ENCODE measurements at regions not wholly inside any gene's neighbourhood (a gene's known extent, or its start where the extent isn't known, plus 50 kb on each side); places are given as distances from the start of the nearest gene placed in this dataset.

- H3K4me1 Mint-ChIP-seq: no peaks in the 10 kb centered on the region; the same call in 2 of the 3 replicates
- Histone ChIP-seq H3K27ac (ENCODE audit: low read depth) (no peak overlapping the region), H3K4me1 (ENCODE audit: insufficient read depth) (no peaks in the 10 kb centered on the region), H3K27me3 (ENCODE audit: insufficient read depth) (no peaks in the 10 kb centered on the region), H3K4me3 (no peak overlapping the region), H3K79me2 (replicated peaks; ENCODE audit: insufficient read depth) (no peaks in the 10 kb centered on the region), H3K9me2 (ENCODE audit: insufficient read depth) (no peaks in the 10 kb centered on the region), H3K4me2 (no peak overlapping the region), H4K20me1 (replicated peaks; ENCODE audit: insufficient read depth) (no peaks in the 10 kb centered on the region), H2AFZ (no peak overlapping the region), H3F3A (replicated peaks; ENCODE audit: low read depth) (no peaks in the 10 kb centered on the region), H3K36me3 (ENCODE audit: insufficient read depth) (no peaks in the 10 kb centered on the region; the same call in none of the 2 replicates)
- ATAC-seq (no peak), DNase-seq (ENCODE audit: low spot score) (no peak)
- TF ChIP-seq JUNB (IDR thresholded peaks at IDR 0.05; ENCODE audit: unreplicated experiment) (no peak), ETS1 (IDR thresholded peaks at IDR 0.05) (no peak), POLR2AphosphoS5 (IDR thresholded peaks at IDR 0.05; ENCODE audit: low read depth) (no peak), ZNF331 (CRISPR knock-in tag; IDR thresholded peaks at IDR 0.05; ENCODE audit: low read depth) (no peak), NANOG (IDR thresholded peaks at IDR 0.05; ENCODE audit: borderline replicate concordance) (no peak)
- no peak overlapping the region for H3K4me3 Mint-ChIP-seq
- H3K27me3 Mint-ChIP-seq (ENCODE audit: insufficient read depth, low read depth, poor library complexity): peaks cover 3% of the 10 kb centered on the region
- H3K36me3 Mint-ChIP-seq (ENCODE audit: low read depth): no peaks in the 10 kb centered on the region; the same call in 2 of the 3 replicates
- peaks cover 14% of the 10 kb centered on the region for H3K9me3 Mint-ChIP-seq
- H3K27ac Mint-ChIP-seq: no peak overlapping the region
These were observed 491.3 kb downstream of the TMEM114 start for GRCh38 chr16:8098947-8099512.

GRCh38 chr16:8096211-8096610 is 494.1 kb downstream of the TMEM114 start:
- H3K27me3 ChIP-seq (ENCODE audit: insufficient read depth): no peaks in the 10 kb centered on the region
- Mint-ChIP-seq H3K4me3 (no peak overlapping the region), H3K9me3 (peaks cover 14% of the 10 kb centered on the region), H3K4me1 (no peaks in the 10 kb centered on the region; the same call in 2 of the 3 replicates), H3K36me3 (ENCODE audit: low read depth) (no peaks in the 10 kb centered on the region; the same call in 2 of the 3 replicates), H3K27me3 (ENCODE audit: insufficient read depth, low read depth, poor library complexity) (peaks cover 3% of the 10 kb centered on the region), H3K27ac (no peak overlapping the region)
- no peak overlapping the region for H2AFZ ChIP-seq
- H3K79me2 ChIP-seq (replicated peaks; ENCODE audit: insufficient read depth): no peaks in the 10 kb centered on the region
- no peaks in the 10 kb centered on the region for H3K4me1 ChIP-seq (ENCODE audit: insufficient read depth)
- DNase-seq (ENCODE audit: low spot score) (no peak), ATAC-seq (no peak)
- H3F3A ChIP-seq (replicated peaks; ENCODE audit: low read depth): no peaks in the 10 kb centered on the region
- H3K4me2 ChIP-seq: no peak overlapping the region
- H3K27ac ChIP-seq (ENCODE audit: low read depth): no peak overlapping the region
- H4K20me1 ChIP-seq (replicated peaks; ENCODE audit: insufficient read depth): no peaks in the 10 kb centered on the region
- H3K4me3 ChIP-seq: no peak overlapping the region
- no peaks in the 10 kb centered on the region; the same call in none of the 2 replicates for H3K36me3 ChIP-seq (ENCODE audit: insufficient read depth)
- H3K9me2 ChIP-seq (ENCODE audit: insufficient read depth): no peaks in the 10 kb centered on the region
- TF ChIP-seq JUNB (IDR thresholded peaks at IDR 0.05; ENCODE audit: unreplicated experiment): no peak
- TF ChIP-seq ZNF331 (CRISPR knock-in tag; IDR thresholded peaks at IDR 0.05; ENCODE audit: low read depth): no peak
- TF ChIP-seq POLR2AphosphoS5 (IDR thresholded peaks at IDR 0.05; ENCODE audit: low read depth): no peak
- no peak for TF ChIP-seq STAT1 (IDR thresholded peaks at IDR 0.05; ENCODE audit: unreplicated experiment)
- no peak for TF ChIP-seq CREB1 (CRISPR knock-in tag; IDR thresholded peaks at IDR 0.05; ENCODE audit: low read depth)
- no peak for TF ChIP-seq CTCF (conservative IDR thresholded peaks at IDR 0.05; ENCODE audit: low read depth in 2 of 2)
- TF ChIP-seq ETS1 (IDR thresholded peaks at IDR 0.05): no peak
- TF ChIP-seq ZNF462 (CRISPR knock-in tag; IDR thresholded peaks at IDR 0.05): no peak
- no peak for TF ChIP-seq ZNF114 (CRISPR knock-in tag; IDR thresholded peaks at IDR 0.05)
- TF ChIP-seq EZH2 (IDR thresholded peaks at IDR 0.05; ENCODE audit: low read depth, unreplicated experiment): no peak

Data from GM23338 (cell line).